Heart left ventricle (tissue), 13 donors: ENCODE measurements at regions not wholly inside any gene's neighbourhood (a gene's known extent, or its start where the extent isn't known, plus 50 kb on each side); places are given as distances from the start of the nearest gene placed in this dataset.

Source experiments
- POLR2A ChIP-seq, 2 donors: fragments of 450-650 bp; IDR thresholded peaks; one replicate each; pipeline ENCODE4 v1.6.1; 2017; ENCODE audit warnings: antibody characterized with exemption in 2 of 2, mild to moderate bottlenecking in 2 of 2, moderate library complexity in 2 of 2
- TF ChIP-seq, protein P1 (sequence below), 12 donors: fragments of 200-600 bp; sonication (generic) in 4 of 12; IDR thresholded peaks; one replicate each; pipeline versions ENCODE4 v1.5.0 to v1.8.0; 2018 to 2022; ENCODE audit warnings: antibody characterized with exemption in 12 of 12, mild to moderate bottlenecking in 5 of 12
- donor health status: ischemic (EF 13 %, LVEDD 7.1; RV severe dilation, severe dysfunction).
- donor health status: DM: no; HTN: yes; CAD: no.
- donor health status: DM: no; HTN: no; CAD: no.
- donor health status: ischemic (EF 25% LVEDD 6.9; RV normal size, moderate dysfunction).
- donor health status: ischemic (EF 25% LVEDD 5.7; RV mildly dilated, moderate dysfunction).
- donor health status: ischemic (EF 35%, LVEDD 5.7; RV mildly dilated, moderate dysfunction).
- donor health status: nonischemic (EF 11% LVEDD 7.7; RV severe dilation, severe dysfunction).
- donor health status: DM: yes; HTN: yes; CAD: no.
- donor health status: PGD.
- donor health status: ischemic (EF 29% LVEDD 5.4; RV normal size, mild dysfunction).
- donor health status: nonischemic (EF 23%, LVEDD 6.1; RV moderate dilation, normal function).

- TF ChIP-seq, protein P1, sequence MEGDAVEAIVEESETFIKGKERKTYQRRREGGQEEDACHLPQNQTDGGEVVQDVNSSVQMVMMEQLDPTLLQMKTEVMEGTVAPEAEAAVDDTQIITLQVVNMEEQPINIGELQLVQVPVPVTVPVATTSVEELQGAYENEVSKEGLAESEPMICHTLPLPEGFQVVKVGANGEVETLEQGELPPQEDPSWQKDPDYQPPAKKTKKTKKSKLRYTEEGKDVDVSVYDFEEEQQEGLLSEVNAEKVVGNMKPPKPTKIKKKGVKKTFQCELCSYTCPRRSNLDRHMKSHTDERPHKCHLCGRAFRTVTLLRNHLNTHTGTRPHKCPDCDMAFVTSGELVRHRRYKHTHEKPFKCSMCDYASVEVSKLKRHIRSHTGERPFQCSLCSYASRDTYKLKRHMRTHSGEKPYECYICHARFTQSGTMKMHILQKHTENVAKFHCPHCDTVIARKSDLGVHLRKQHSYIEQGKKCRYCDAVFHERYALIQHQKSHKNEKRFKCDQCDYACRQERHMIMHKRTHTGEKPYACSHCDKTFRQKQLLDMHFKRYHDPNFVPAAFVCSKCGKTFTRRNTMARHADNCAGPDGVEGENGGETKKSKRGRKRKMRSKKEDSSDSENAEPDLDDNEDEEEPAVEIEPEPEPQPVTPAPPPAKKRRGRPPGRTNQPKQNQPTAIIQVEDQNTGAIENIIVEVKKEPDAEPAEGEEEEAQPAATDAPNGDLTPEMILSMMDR (IDR thresholded peaks at IDR 0.05) = no peak
- no peak for TF ChIP-seq POLR2A (IDR thresholded peaks at IDR 0.05)
Measured at GRCh38 chr3:67774676-67775075, 120.3 kb upstream of the SUCLG2 start.
